Activated CD4-positive, CD25-positive, alpha-beta regulatory T cell (primary cell): ENCODE measurements at regions not wholly inside any gene's neighbourhood (a gene's known extent, or its start where the extent isn't known, plus 50 kb on each side); places are given as distances from the start of the nearest gene placed in this dataset.

Source experiments
- DNase-seq, 4 experiments: peaks; one replicate each; lab custom pipeline; 2025; lab: John Stamatoyannopoulos, UW

DNA sequence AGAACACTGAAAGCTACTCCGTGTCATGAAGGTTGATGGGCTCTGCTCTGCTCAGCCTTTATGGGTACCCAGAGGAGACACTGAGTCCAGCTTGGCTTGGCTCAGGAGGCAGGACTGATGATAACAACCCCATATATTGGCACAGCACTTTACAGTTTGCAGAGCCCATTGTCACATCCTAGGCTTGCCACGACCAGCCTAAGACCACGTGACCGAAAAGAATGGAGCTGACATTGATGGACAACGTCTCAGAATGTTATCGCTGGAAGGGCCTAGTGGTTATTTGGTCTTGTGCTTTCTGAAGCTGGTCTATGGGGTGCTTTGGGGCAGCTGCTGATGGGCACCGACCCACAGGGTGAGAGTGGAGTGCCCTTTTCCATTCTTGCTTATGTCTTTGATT, 72.9 kb upstream of the RUNX3 start:
- no peak for DNase-seq

DNA sequence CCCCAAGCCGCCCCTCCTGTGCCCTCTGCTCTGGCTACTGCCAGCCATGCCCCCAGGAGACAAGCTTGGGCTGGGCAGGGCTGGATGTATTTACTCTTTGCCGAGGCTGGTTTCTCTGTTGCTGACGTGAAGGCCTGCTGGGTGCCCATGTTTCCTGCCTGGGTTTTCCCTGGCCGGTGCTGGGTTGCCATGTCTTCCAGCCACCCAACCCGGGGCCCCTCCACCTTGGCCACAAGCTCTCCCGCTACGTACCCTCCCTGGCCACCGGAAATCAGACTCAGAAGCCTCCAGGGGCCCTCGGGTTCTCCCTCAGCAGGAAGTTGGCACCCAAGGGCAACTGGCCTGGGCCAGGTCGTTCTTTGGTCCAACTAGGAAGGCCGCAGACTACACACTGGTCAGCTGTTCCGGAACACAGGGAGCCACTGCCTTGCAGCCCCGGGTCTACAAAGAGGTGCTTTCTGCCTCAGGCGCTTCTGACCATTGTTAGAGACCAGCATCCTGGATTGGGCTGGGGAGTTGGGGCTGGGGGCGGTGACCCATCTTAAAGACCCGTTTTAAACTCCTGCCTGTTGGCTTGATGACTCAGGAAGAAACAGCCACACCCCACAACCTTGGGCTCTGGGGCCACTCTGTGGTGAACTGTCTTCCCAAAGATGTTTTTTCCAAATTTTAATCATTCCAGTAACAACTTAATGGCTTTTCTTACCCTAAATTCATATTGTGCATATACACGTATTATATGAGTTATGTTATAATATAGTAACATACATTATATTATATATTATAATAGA, 71.2 kb upstream of the RUNX3 start:
- no peak for DNase-seq

DNA sequence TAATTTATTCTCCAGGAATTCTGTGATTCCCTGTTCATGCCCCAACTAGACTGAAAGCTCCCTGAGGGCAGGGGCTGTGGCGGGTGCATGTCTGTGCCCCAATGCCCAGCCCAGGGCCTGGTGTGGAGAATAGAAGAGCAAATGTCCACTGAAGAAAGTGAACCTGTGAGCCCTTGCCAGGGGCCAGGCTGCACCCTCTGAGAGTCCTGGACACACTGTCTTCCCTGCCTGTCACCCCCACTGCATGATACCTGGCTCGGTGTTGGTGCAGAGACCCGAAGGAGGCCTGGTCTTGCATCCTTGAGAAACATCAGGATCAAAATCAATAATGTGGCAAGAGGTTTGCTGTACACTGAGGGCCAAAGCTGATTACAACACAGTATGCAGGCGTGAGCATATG, 69.8 kb upstream of the RUNX3 start:
- no peak for DNase-seq

GRCh38 chr1:24999426-24999825, 69.3 kb upstream of the RUNX3 start:
- no peak for DNase-seq

DNA sequence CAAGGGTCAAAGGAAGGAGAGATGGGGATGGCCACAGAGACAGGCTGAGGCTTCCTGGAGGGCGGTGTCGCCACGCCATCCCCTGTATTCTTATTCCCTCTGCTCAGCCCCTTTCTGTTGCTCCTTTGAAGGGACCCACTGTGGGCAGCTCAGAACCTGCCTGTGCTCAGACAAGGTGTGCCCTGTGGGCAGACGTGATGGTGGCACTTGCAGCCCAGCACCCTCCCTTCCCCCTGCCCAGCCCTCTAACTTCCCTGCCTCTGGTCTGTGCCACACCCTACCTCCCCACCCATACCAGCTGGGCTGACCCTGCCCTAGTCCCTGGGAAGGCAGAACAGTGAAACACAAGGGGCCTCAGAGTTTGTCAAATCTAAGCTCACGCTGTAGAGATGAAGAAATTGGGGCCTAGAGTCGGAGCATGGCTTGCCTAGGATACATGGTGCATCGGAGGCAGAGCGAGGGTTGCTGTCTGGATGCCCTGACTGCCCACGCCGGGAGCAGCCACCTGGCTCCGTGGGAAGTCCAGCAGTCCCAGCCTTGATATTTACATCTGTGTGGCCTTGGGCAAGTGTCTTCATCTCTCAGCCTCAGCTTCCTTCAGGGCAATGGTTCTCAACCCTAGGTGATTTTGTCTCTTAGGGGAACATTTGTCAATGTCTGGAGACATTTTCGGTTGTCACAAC, 68.6 kb upstream of the RUNX3 start:
- DNase-seq, result no peak

- no peak for DNase-seq
These were observed 67.2 kb upstream of the RUNX3 start for GRCh38 chr1:24996983-24997893.

- DNase-seq, result no peak
These were observed 66.4 kb upstream of the RUNX3 start for GRCh38 chr1:24996456-24996855.

DNA sequence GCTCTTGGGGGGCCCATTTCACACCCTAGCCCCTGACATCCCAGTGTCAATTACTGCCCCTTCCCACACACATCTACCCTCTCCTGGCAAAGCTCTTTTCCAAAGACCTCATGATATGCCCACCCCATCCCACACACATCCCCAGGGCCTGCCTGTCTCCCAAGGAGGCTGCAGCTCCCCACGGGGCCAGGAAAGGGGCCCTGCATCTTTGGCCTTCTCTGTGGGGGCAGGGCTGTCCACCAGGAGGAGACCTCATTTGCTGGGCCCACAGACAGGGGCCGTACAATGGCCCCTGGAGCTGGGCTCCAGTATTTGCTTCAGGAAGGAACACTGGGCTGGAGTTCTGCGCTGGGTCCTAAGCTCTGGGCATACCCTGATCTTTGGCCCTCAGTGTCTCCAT, 65.6 kb upstream of the RUNX3 start:
- no peak for DNase-seq

- no peak for DNase-seq
These were observed 65.1 kb upstream of the RUNX3 start for GRCh38 chr1:24995140-24995539.

DNA sequence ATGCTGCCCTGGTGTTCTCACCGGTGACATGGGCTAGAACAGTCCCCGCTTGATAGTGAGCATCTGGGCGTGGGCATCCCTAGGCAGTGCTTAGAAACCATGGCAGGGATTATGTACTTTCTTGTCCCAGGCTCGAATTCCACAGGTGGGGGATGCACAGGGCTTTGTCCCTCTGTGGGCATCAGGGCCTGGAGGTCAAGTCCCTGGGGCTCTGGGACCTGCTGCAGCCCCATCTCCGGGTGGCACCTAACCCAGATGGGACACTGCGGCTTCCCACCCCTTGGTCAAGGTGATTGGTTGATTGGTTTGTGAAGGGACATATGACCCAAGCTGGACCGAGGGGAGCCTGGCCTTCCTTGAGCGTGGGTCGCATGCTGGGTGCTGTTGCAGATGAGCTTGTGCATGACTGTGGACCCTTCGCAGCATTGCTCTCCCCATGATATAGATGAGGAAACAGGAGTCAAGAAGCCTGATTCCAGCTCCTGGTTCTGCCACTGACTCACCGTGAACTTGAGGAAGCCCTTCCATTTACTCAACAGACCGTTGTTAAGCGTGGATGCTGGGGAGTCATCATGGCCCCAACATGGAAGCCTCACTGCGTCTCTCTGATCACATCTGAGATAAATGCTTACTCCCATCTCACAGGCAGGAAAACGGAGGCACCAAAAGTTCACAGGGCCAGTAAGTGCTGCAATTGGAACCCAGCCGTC, 64.0 kb upstream of the RUNX3 start:
- DNase-seq, result no peak

DNA sequence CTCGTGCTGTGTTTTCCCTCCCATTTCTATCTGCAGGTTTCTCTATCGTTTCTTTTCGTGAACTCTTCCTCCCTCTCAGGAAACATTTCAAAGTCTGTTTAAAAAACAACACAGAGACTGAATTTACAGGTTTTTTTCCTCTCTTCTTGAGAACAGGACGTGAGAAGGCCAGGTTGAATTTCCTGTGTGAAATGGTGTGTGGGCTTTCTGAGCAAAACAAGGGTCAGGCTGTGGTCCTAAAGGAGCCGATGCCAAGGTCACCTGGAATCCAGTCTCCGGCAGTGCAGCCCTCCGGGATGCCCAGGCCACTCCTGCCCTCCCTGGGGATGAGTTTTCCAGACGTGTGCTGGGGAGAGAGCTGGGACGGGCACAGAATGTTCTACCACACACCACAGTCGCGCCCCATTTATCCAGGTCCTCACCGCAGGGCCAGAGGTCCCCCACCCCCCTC, 62.7 kb upstream of the RUNX3 start:
- DNase-seq, result no peak

DNA sequence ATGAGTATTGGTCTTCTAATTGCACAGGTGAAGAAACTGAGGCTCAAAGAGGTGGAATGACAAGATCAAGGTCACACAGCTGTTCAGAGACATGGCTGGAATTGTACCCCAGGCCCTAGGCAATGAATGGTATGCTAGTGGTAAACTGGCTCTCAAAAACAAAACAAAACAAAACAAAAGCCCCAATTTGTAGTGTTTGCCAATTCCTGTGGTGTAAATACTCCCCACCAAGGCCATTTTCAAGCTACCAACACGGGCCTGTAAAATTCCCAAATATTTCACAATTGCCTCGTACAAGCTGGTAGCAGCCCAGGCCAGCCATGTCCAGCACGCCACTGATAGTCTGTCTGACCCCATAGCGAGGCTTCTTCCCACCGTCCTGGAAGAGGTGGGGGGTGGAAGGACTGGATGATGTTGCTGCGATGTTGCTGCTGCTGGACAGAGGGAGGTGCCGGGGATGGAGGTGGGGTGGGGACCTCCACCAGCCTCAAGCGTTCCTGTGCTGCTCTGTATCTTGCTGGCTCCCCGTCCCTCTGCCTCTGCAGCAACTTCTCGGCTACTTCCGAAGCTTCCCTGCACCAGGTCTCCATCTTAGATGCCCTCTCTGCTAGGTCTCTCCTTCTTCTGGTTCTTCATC, 62.2 kb upstream of the RUNX3 start:
- DNase-seq, result no peak

DNA sequence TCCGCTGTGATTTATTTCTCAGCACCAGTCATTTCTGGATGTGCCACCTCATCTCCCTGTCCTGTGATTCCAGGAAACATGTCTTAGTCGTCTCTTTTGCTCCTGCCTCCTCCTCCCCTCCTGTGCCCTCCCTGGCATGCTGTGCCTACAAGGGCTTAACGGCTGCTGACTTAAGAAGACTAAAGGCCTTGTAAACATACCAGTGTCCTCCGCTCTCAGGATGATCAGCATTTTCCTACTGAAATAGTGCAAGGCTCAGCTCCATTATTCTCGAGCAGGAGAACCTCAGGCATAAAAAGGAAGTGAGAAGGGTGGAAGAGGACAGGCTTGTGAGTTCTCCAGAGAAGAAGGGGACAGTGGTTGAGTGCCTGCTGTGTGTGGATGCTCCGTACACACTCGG, 61.6 kb upstream of the RUNX3 start:
- DNase-seq, result peak in 1 of 4 experiments; percentile 19

GRCh38 chr1:24990779-24991641, 60.9 kb upstream of the RUNX3 start:
- DNase-seq, result no peak

DNA sequence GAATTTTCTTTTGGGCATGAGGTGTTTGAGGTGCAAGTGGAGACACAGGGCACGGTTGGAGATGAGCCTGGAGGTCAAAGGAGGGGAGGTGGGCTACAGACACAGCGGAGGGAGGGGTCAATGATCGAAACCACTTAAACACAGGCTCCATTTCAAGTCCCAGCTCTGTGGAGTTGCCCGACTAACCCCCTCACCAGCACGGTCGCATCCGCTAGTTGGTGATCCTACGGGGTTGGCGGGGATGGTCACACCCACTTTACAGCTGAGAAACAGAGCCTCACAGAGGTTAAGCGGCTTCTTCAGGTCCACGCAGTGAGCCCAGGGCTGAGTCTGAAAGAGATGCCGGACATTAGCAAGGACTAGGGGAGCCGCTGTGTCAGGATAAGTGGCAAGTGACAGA, 60.1 kb upstream of the RUNX3 start:
- no peak for DNase-seq

DNA sequence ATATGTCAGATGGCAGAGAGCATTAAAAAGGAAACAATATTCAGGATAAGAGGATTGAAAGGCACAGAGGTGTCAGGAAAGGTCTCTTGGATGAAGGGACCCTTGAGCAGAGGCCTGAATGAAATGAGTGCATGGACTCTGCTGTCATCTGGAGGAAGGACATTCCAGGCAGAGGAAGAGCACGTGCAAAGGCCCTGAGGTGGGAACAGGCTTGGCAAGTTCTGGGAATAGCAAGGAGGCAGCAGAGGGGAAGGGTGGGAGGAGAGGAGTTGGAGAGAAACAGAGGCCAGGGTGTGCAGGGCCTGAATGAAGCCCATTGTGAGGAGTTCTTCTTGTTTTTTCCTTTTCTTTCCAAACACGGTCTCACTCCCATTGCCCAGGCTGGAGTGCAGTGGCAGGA, 59.0 kb upstream of the RUNX3 start:
- DNase-seq, result no peak

GRCh38 chr1:24988558-24988912, 58.5 kb upstream of the RUNX3 start:
- DNase-seq, result no peak

- no peak for DNase-seq
These were observed 57.9 kb upstream of the RUNX3 start for GRCh38 chr1:24987875-24988557.

GRCh38 chr1:24987424-24987823, 57.3 kb upstream of the RUNX3 start:
- DNase-seq, result no peak

DNA sequence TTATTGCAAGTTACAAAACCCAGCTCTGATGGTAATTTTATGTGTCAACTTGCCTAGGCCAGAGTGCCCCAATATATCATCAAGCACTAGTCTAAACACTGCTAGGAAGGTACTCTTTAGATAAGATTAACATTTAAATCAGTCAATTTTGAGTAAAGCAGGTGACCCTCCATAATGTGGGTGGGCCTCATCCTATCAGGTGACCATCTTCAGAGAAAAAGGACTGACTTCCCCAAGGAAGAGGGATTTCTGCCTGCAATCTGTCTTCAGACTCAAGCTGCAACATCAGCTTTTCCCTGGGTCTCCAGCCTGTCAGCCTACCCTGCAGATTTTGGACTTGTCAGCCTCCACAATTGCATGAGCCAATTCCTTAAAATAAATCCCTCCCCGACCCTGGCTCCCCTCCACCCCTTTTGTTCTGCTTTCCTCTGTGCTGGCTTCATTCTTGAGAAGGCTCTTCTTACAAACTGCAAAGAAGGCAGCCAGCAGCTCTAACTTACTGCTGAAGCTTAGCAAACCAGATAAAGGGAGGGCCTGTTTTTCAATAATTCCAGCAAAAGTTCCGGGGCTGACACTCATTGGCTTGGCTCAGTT, 56.4 kb upstream of the RUNX3 start:
- DNase-seq, result no peak
